CD4-positive, alpha-beta memory T cell (primary cell): ENCODE measurements at regions not wholly inside any gene's neighbourhood (a gene's known extent, or its start where the extent isn't known, plus 50 kb on each side); places are given as distances from the start of the nearest gene placed in this dataset.

ENCODE experiments used
- CTCF ChIA-PET: fragments of 350-600 bp; sonication (Branson Sonifier 250); formaldehyde crosslinking; loops from one replicate; lab custom pipeline; 2021; ENCODE audit warnings: inconsistent platforms; ENCODE audit not compliant: partially characterized antibody; lab: Charles Lee
- POLR2A ChIA-PET: fragments of 350-600 bp; sonication (Branson Sonifier 250); formaldehyde crosslinking; loops from one replicate; lab custom pipeline; 2021; ENCODE audit not compliant: partially characterized antibody; lab: Charles Lee
- DNase-seq, 5 donors: peaks; one replicate each; pipeline versions ENCODE4 v3.0.0 to v3.0.0-alpha.2; 2020 to 2022; ENCODE audit warnings: mixed read lengths in 1 of 5
- H3K27ac ChIP-seq: one replicate; pipeline ENCODE4 v1.7.0; 2013; ENCODE audit warnings: low read depth, low read length
- H3K27me3 ChIP-seq: 2 replicates; pipeline ENCODE4 v1.7.0; 2013; ENCODE audit warnings: mild to moderate bottlenecking, low read length, moderate library complexity; ENCODE audit not compliant: insufficient read depth
- H3K36me3 ChIP-seq: 2 replicates; pipeline ENCODE4 v1.7.0; 2013; ENCODE audit warnings: mild to moderate bottlenecking, low read length, moderate library complexity; ENCODE audit not compliant: insufficient read depth
- H3K4me1 ChIP-seq: 2 replicates; pipeline ENCODE4 v1.7.0; 2013; ENCODE audit warnings: mild to moderate bottlenecking, low read length, moderate library complexity; ENCODE audit not compliant: insufficient read depth
- H3K4me3 ChIP-seq, 2 donors: one replicate each; pipeline ENCODE4 v1.7.0; 2013; ENCODE audit warnings: low read length in 2 of 2, mild to moderate bottlenecking in 1 of 2
- H3K9me3 ChIP-seq, 2 donors: one replicate each; pipeline ENCODE4 v1.7.0; 2013; ENCODE audit warnings: low read length in 2 of 2, control low read depth in 1 of 2; ENCODE audit not compliant: control insufficient read depth in 1 of 2
- H3K27ac Mint-ChIP-seq, 7 donors: one replicate each; pipeline ENCODE4 v1.8.0; 2020 to 2021; ENCODE audit warnings: mixed read lengths in 7 of 7, mild to moderate bottlenecking in 6 of 7, inconsistent platforms in 3 of 7, moderate library complexity in 3 of 7
- H3K27me3 Mint-ChIP-seq, 2 donors: one replicate each; pipeline ENCODE4 v1.8.0; 2020 to 2021; ENCODE audit warnings: mixed read lengths in 2 of 2
- H3K36me3 Mint-ChIP-seq, 2 donors: one replicate each; pipeline ENCODE4 v1.8.0; 2020 to 2021; ENCODE audit warnings: mixed read lengths in 2 of 2, inconsistent platforms in 1 of 2, mild to moderate bottlenecking in 1 of 2
- H3K4me1 Mint-ChIP-seq, 4 donors: one replicate each; pipeline ENCODE4 v1.8.0; 2020 to 2021; ENCODE audit warnings: mixed read lengths in 4 of 4, mild to moderate bottlenecking in 1 of 4
- H3K4me3 Mint-ChIP-seq, 8 donors: one replicate each; pipeline ENCODE4 v1.8.0; 2020 to 2021; ENCODE audit warnings: mixed read lengths in 8 of 8, mild to moderate bottlenecking in 7 of 8, moderate library complexity in 6 of 8, inconsistent platforms in 3 of 8
- H3K9me3 Mint-ChIP-seq, 8 donors: one replicate each; pipeline ENCODE4 v1.8.0; 2020 to 2021; ENCODE audit warnings: mixed read lengths in 8 of 8, mild to moderate bottlenecking in 5 of 8, inconsistent platforms in 3 of 8, moderate library complexity in 1 of 8
- intact Hi-C: fragments of 100-400 bp; cut with micrococcal nuclease; formaldehyde crosslinking; loops from one replicate; pipeline ENCODE4 v1.15.1; 2023

DNA sequence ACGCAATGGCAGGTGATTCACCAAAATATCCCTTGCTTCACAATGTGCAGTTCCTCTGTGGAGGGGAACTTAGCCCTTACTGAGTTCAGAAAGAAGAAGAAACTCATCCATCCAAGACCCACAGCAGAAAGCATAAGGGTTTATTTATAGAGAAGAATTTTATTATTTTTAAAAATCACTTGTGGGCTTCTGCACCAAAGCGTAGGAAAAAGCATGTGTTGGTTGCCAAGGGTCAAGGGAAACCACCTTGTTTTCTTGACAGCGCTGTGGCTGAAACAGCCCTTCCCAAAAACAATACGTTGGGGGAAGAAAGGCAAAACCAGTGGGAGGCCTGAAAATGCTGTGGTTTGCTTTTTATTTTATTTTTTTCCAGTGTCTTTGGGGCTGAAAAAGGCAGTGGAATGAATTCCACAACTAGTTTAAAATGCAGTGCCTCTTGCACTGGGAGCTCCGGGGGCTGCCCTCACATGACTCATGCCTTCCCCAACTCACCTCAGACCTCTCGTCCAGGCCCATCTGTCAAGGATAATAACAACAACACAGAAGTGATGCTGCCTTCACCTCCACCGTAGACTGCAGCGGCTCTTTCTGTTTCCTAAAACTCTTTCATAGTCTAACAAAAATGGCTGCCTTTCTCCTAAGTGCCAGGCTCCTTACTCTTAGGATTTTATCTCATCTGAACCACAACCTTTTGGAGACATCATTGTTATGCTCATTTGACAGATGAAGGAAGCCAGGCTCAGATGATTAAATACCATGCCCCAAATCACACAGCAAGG lies 224.2 kb upstream of the JUN start:
- Mint-ChIP-seq H3K4me3 (peak overlapping the region in 3 of 8 donors; percentile 11 to 22 (median 17)), H3K9me3 (peaks cover 0 to 2% (median 0%) of the 10 kb centered on the region in 8 donors), H3K4me1 (peaks cover 23 to 33% (median 27%) of the 10 kb centered on the region in 4 donors), H3K27me3 (peaks cover 0 to 1% of the 10 kb centered on the region in 2 donors), H3K27ac (peak overlapping the region in 1 of 7 donors; percentile 53), H3K36me3 (no peaks in the 10 kb centered on the region)
- H3K27ac ChIP-seq: no peak overlapping the region
- no peak overlapping the region for H3K4me3 ChIP-seq
- POLR2A ChIA-PET: no interaction called here
- no peaks in the 10 kb centered on the region for H3K27me3 ChIP-seq
- CTCF ChIA-PET: no interaction called here
- intact Hi-C loops: no loop called here
- DNase-seq: no peak
- no peaks in the 10 kb centered on the region for H3K9me3 ChIP-seq
- H3K4me1 ChIP-seq: peaks cover 26% of the 10 kb centered on the region
- H3K36me3 ChIP-seq: no peaks in the 10 kb centered on the region

DNA sequence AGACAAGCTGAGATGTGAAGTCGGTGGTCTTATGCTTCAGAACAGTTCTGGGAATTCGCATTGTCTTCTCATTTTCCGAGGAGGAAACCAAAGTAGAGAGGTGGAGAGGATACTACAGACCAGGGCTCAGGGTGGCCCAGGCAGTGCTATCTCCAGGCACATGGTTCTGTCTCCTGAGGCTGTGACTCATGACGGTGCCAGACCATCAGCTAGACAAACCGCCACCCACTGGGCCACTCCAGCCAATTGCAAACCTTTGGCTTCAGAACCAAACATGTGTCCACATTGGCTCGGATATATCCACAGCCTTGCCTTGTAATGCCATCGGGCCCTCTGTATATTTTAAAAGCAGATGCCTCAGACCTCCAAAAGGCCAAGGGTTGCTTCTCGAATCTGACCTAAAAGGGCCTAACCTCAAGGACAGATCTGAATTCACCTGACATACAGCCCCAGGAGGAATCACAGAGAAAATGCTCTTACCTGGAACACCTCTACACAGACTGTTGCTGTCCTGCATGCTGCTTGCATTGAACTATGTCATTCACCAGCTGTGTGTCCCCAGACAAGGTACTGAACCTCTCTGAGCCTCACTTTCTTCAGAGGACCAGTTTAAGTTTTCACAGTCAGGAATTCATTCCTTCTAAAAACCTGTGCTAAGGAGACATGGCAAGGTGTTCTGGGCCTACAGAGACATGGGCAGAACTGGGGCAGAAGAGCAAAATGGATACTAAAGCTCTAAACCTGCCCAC lies 224.9 kb upstream of the JUN start:
- Mint-ChIP-seq H3K27me3 (peaks cover 0 to 1% of the 10 kb centered on the region in 2 donors), H3K4me3 (no peak overlapping the region), H3K9me3 (peaks cover 0 to 2% (median 0%) of the 10 kb centered on the region in 8 donors), H3K27ac (no peak overlapping the region), H3K4me1 (peaks cover 23 to 33% (median 27%) of the 10 kb centered on the region in 4 donors), H3K36me3 (no peaks in the 10 kb centered on the region)
- ChIA-PET POLR2A (no interaction called here), CTCF (no interaction called here)
- Histone ChIP-seq H3K4me3 (no peak overlapping the region), H3K27me3 (no peaks in the 10 kb centered on the region), H3K9me3 (no peaks in the 10 kb centered on the region), H3K36me3 (no peaks in the 10 kb centered on the region), H3K4me1 (peaks cover 26% of the 10 kb centered on the region), H3K27ac (no peak overlapping the region)
- intact Hi-C loops: no loop called here
- no peak for DNase-seq

DNA sequence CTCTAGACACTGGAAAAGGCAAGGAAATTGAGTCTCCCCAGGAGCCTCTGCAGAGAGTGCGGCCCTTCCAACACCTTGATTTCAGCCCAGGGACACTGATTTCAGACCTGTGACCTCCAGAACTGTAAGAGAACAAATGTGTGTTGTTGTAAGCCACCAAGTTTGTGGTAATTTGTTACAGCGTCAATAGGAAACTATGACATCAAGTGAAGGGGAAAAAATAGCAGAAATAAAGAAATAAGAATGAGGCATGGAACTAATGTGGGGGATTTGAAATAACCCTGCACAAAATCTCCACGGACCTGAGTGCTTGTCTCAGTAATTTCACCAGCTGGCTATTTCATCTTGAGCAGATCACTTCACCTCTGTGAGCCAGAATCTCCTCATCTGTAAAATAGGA lies 227.8 kb upstream of the JUN start:
- Mint-ChIP-seq H3K9me3 (peaks cover 0 to 2% (median 0%) of the 10 kb centered on the region in 8 donors), H3K27me3 (peaks cover 0 to 1% of the 10 kb centered on the region in 2 donors), H3K36me3 (no peaks in the 10 kb centered on the region), H3K27ac (no peak overlapping the region), H3K4me1 (peaks cover 8 to 12% (median 10%) of the 10 kb centered on the region in 4 donors), H3K4me3 (no peak overlapping the region)
- ChIA-PET CTCF (interaction anchor here (1.4 kb wide), 1 partner anchor 19 kb away, joined by 3 read pairs; no protein-coding TSS in a partner anchor), POLR2A (interaction anchor here (0.8 kb wide), 1 partner anchor 8 kb away, joined by 3 read pairs; no protein-coding TSS in a partner anchor)
- no peaks in the 10 kb centered on the region for H3K27me3 ChIP-seq
- no peak overlapping the region for H3K27ac ChIP-seq
- intact Hi-C loops: loop anchor here (10.0 kb wide), 1 partner anchor 107 kb away; no protein-coding TSS in a partner anchor
- H3K9me3 ChIP-seq: no peaks in the 10 kb centered on the region
- H3K4me1 ChIP-seq: peaks cover 7% of the 10 kb centered on the region
- no peak overlapping the region for H3K4me3 ChIP-seq
- no peak for DNase-seq
- no peaks in the 10 kb centered on the region for H3K36me3 ChIP-seq

DNA sequence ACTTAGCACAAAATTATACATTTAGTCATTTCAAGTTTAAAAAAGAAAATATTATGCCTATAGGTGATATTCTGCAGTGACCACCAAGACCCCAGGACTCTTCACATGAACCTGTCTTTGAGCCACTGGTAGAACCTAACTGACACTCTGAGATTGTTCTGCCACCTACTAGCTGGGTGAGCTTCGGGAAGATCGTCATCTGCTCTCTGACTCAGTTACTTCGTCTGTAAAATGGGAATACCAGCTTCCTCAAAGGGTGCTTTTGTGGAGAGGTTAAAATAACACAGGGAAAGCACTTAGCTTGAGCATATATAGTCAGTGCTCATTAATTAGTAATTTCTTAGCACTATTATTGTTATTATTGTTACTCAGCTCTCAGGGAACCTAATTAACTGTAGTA lies 228.5 kb upstream of the JUN start:
- Mint-ChIP-seq H3K9me3 (no peaks in the 10 kb centered on the region), H3K4me1 (peaks cover 2 to 7% (median 4%) of the 10 kb centered on the region in 4 donors), H3K27ac (no peak overlapping the region), H3K4me3 (no peak overlapping the region), H3K36me3 (no peaks in the 10 kb centered on the region), H3K27me3 (peaks cover 0 to 1% of the 10 kb centered on the region in 2 donors)
- Histone ChIP-seq H3K27me3 (no peaks in the 10 kb centered on the region), H3K4me1 (peaks cover 4% of the 10 kb centered on the region), H3K27ac (no peak overlapping the region), H3K9me3 (no peaks in the 10 kb centered on the region), H3K4me3 (no peak overlapping the region), H3K36me3 (no peaks in the 10 kb centered on the region)
- ChIA-PET POLR2A (interaction anchor here (0.8 kb wide), 1 partner anchor 9 kb away, joined by 6 read pairs; no protein-coding TSS in a partner anchor), CTCF (interaction anchor here (0.6 to 1.4 kb wide), 3 partner anchors 10 to 270 kb away, joined by 3 read pairs; no protein-coding TSS in a partner anchor)
- intact Hi-C loops: loop anchor here (10.0 kb wide), 1 partner anchor 108 kb away; no protein-coding TSS in a partner anchor
- no peak for DNase-seq

DNA sequence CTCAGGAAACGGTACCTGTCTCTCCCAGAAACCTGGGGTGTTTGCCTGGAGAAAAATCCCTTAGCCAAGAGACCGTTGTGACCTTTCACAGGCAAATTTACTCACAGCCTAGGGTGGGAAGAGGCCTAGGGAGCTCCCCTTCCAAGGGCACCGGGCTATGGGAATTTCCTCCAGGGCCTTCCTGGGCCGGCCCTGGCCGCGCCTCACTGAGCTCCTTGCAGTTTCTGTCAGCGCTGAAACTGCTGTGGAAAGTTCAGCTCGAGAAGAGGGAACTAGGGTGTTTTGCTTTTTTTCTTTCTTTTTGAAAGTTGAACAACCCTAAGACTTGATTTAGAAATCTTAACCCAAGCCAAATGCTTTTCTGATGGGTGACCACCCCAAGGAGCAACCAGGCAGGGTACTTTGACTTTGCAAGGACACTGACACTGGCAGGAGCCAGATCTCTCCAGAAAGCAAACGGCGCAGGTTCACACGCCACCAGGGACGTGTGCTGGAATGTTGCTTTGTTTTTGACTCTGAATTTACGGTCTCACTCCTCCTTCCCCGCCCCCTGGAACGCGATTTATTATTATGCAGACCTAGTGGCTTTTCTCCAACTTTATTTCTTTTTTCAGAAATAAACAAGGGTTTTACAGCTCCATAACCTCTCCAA lies 229.6 kb upstream of the JUN start:
- H3K27me3 Mint-ChIP-seq: peaks cover 0 to 1% of the 10 kb centered on the region in 2 donors
- no peak overlapping the region for H3K27ac ChIP-seq
- H3K27me3 ChIP-seq: no peaks in the 10 kb centered on the region
- no peaks in the 10 kb centered on the region for H3K9me3 Mint-ChIP-seq
- H3K4me1 ChIP-seq: no peaks in the 10 kb centered on the region
- no peak overlapping the region for H3K27ac Mint-ChIP-seq
- DNase-seq: no peak
- no peaks in the 10 kb centered on the region for H3K36me3 ChIP-seq
- H3K4me1 Mint-ChIP-seq: peaks cover 0 to 10% (median 2%) of the 10 kb centered on the region in 4 donors
- POLR2A ChIA-PET: interaction anchor here (0.8 kb wide), 1 partner anchor 8 kb away, joined by 6 read pairs; no protein-coding TSS in a partner anchor
- CTCF ChIA-PET: interaction anchor here (0.8 to 1.4 kb wide), 3 partner anchors 9 to 20 kb away, joined by 3 read pairs; no protein-coding TSS in a partner anchor
- no peak overlapping the region for H3K4me3 ChIP-seq
- no peak overlapping the region for H3K4me3 Mint-ChIP-seq
- intact Hi-C loops: loop anchor here (10.0 kb wide), 1 partner anchor 109 kb away; no protein-coding TSS in a partner anchor
- no peaks in the 10 kb centered on the region for H3K9me3 ChIP-seq
- no peaks in the 10 kb centered on the region for H3K36me3 Mint-ChIP-seq

DNA sequence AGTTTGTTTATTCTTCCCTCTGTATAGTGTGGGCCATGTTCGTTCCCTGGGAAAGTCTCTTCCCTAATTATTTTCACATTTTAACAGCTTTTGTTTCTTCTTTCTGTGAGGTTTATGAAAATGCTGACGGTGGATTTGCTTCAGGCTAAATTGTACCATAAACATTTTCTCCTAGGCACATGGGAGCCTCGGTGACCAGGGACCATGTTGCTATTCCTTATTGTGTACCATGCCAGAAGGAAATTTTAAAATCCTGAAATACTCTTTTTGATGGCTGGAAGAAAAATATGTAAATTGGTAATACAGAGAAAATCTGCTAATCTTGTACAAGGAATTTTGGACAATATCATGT lies 230.1 kb upstream of the JUN start:
- intact Hi-C loops: loop anchor here (10.0 kb wide), 1 partner anchor 109 kb away; no protein-coding TSS in a partner anchor
- ChIA-PET POLR2A (no interaction called here), CTCF (no interaction called here)
- Histone ChIP-seq H3K27ac (no peak overlapping the region), H3K4me3 (no peak overlapping the region), H3K9me3 (no peaks in the 10 kb centered on the region), H3K36me3 (no peaks in the 10 kb centered on the region), H3K4me1 (no peaks in the 10 kb centered on the region), H3K27me3 (no peaks in the 10 kb centered on the region)
- Mint-ChIP-seq H3K36me3 (no peaks in the 10 kb centered on the region), H3K27me3 (peaks cover 0 to 1% of the 10 kb centered on the region in 2 donors), H3K27ac (peak overlapping the region in 1 of 7 donors; percentile 39), H3K9me3 (no peaks in the 10 kb centered on the region), H3K4me3 (no peak overlapping the region), H3K4me1 (peaks cover 0 to 13% (median 4%) of the 10 kb centered on the region in 4 donors)
- no peak for DNase-seq
